SK-N-MC (cell line): ENCODE measurements at regions not wholly inside any gene's neighbourhood (a gene's known extent, or its start where the extent isn't known, plus 50 kb on each side); places are given as distances from the start of the nearest gene placed in this dataset.

Experiments used
- EZH2 ChIP-seq: fragments of 200-600 bp; sonication (generic); IDR thresholded peaks from one replicate; pipeline ENCODE4 v1.6.1; 2017; ENCODE audit warnings: antibody characterized with exemption
- POLR2AphosphoS5 ChIP-seq: IDR thresholded peaks from 2 replicates; pipeline ENCODE4 v1.6.1; 2012; ENCODE audit warnings: mild to moderate bottlenecking, low read depth, low read length, borderline replicate concordance

DNA sequence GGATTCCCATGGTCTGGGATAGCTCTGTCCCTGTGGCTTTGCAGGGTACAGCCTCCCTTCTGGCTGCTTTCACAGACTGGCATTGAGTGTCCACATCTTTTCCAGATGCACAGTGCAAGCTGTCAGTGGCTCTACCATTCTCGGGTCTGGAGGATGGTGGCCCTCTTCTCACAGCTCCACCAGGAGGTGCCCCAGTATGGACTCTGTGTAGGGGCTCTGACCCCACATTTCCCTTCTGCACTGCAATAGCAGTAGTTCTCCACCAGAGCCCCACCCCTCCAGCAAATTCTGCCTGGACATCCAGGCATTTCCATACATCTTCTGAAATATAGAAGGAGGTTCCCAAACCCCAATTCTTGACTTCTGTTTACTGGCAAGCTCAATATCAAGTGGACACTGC lies 50.2 kb upstream of the GRID2 start:
- TF ChIP-seq POLR2AphosphoS5 (no peak), EZH2 (no peak)
